ENCODE measurements at regions not wholly inside any gene's neighbourhood (a gene's known extent, or its start where the extent isn't known, plus 50 kb on each side); places are given as distances from the start of the nearest gene placed in this dataset.
"Not testable (repeated sequence)": the region's sequence is repeated elsewhere in the genome, so short reads cannot be mapped to it uniquely, and the experiment has no call there.

DNA sequence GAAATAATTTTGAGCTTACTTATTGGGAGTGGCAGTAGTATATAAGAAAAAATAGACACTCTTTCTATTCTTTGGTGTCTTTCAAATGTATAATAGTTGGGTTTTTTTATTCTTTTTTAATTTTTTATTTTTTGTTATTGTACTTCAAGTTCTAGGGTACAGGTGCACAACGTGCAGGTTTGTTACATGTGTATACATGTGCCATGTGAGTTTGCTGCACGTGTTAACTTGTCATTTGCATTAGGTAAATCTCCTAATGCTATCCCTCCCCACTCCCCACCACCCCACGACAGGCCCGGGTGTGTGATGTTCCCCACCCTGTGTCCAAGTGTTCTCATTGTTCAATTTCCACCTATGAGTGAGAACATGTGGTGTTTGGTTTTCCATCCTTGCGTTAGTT lies 1552.4 kb upstream of the B3GALT2 start:
- not testable (repeated sequence) for DNase-seq

- no peak for DNase-seq
These were observed 1548.6 kb upstream of the B3GALT2 start for GRCh38 chr1:194734970-194735369.

- no peak for DNase-seq
These were observed 1544.6 kb upstream of the B3GALT2 start for GRCh38 chr1:194731025-194731424.

DNA sequence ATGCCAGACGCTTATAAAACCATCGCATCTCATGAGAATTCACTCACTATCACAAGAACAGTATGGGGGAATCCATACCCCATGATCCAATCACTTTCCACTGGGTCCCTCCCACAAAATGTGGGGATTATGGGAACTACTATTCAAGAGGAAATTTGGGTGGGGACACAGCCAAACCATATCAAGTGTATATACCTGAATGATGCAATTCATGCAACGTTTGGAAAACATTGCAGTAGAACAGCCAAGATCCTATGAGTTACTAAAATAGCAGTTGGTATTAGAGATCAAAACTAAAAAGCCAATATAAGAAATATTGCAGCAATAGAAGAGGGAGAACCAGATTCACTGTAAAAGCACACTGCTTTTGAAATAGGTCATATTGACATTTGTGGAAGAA lies 1543.9 kb upstream of the B3GALT2 start:
- DNase-seq = no peak

GRCh38 chr1:194723067-194723466 lies 1536.7 kb upstream of the B3GALT2 start:
- peak; percentile 68 for DNase-seq

DNA sequence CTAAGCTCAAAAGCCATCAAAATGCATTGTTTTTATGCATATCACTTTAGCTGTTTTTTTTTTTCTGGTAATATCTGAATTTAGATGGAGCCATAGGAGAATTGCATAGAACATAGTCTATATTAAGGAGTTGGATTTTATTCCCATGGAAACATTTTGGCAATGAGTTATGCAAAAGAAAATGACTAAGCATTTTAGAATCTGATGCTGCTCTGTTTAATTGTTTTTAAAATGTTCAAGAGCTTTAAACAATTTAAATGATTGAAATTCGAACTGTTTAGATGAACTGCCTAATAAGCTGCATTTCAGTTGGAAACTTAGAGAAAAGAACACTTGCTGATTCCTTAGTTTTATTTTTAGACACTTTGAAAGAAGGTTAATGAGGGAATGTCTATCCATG lies 1531.5 kb upstream of the B3GALT2 start:
- peak; percentile 62 for DNase-seq

DNA sequence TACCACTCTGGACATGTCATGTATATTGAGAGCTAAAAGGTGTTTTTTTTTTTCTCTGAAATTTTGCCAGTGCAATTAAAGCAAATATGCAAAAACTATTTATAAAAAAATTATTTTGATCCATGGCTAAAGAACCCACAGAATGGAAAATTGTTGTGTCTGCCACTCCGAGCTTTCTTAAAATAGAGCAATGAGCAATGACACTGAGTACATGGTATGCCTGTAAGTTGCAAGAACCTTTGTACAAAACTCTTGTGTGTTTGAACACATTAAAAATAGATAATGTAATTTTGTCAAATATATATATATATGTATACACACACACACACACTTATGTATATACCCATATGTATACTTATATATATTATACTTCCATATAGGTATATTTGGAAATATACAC lies 1530.9 kb upstream of the B3GALT2 start:
- DNase-seq = no peak

- no peak for DNase-seq
These were observed 1524.3 kb upstream of the B3GALT2 start for GRCh38 chr1:194710671-194711070.

DNA sequence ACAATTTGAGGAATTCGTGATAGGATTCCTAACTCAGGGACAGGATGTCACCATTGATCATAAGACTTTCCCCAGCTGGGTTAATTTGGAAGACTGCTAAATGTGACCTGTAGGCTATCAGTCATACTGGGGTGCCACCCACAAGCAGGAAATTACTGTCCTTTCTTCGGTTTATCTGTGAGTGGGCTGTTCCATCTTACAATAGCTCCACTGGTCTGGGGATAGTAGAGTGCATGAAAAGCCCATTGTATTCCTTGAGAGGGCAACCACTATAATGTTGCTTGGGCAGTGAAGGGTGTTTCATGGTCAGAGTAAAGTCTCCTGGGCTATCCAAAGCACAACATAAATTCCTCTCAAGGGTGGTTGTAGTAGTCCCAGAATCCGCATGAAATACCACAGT lies 1523.0 kb upstream of the B3GALT2 start:
- no peak for DNase-seq

DNA sequence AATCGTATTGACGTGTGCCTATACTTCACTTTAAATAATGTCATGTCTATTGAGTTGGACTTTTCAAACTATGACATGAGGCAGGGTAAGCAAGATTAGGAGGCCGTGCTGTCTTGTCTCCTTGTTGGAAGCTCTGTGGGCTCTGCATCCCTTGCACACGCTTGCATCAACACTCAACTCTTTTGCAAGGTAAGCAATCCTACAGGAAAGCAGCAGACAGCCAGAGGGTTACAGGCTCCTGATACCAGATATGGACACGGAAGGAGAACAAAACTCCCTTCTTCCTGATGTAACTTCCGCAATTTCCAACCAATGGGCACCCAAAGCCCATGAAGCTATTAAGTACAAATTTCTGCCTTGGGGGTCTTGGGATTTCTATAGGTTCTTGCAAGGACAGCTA lies 1520.7 kb upstream of the B3GALT2 start:
- no peak for DNase-seq

DNA sequence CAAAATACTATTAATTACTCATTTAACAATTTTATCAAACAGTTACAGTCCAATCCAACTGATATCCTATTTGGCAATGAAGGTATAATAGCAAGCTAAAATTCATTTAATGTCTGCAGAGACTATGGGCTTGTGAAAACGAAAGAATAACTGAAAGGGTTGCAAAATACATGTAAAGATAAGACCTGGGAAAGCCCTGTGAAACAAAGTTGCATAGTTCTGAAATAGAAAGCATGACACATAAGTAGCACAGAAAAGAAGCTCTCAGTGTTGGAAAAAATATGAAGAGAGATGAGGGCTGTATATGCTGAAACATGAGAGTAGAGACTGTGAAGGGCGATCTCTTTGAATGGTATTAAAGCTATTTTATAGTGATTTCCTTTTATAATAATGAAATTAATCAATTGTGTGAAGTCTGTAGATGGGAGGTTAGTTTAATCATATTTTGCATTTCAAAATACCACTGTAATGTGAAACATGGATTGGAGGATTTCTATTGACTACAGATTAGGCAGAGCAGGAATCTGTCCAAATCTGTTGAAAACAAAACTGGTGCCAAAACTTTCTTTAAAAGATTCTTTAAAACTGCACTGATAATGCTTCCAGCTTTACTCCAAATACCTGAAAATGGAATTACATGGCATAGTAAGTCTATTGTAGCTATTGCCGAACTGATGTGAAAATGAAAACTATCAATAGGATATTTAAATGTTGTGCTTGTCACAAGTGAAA lies 1518.9 kb upstream of the B3GALT2 start:
- peak; percentile 6 for DNase-seq

- no peak for DNase-seq
These were observed 1512.5 kb upstream of the B3GALT2 start for GRCh38 chr1:194698908-194699318.

- no peak for DNase-seq
These were observed 1506.8 kb upstream of the B3GALT2 start for GRCh38 chr1:194693244-194693643.

- DNase-seq = peak; percentile 42
These were observed 1498.2 kb upstream of the B3GALT2 start for GRCh38 chr1:194684636-194685035.

DNA sequence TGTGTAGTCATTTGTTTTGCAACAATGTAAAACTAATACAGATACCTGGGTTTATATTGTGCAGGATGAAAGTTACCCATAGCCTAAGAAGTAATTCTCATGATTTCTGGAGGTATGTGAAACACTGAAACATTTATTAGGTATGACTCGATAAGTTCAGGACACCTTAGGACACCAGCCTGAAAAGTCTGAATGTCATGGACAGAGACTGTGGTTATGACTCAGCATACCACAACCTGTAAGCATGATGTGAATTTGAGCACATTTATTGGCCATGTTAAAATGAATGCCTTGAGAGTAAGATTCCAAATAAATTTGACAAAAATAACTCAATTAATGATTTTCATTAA lies 1471.7 kb upstream of the B3GALT2 start:
- DNase-seq = peak; percentile 80

GRCh38 chr1:194654956-194655355 lies 1468.5 kb upstream of the B3GALT2 start:
- no peak for DNase-seq

GRCh38 chr1:194653385-194653784 lies 1467.0 kb upstream of the B3GALT2 start:
- DNase-seq = no peak

GRCh38 chr1:194647118-194647517 lies 1460.7 kb upstream of the B3GALT2 start:
- DNase-seq = no peak

DNA sequence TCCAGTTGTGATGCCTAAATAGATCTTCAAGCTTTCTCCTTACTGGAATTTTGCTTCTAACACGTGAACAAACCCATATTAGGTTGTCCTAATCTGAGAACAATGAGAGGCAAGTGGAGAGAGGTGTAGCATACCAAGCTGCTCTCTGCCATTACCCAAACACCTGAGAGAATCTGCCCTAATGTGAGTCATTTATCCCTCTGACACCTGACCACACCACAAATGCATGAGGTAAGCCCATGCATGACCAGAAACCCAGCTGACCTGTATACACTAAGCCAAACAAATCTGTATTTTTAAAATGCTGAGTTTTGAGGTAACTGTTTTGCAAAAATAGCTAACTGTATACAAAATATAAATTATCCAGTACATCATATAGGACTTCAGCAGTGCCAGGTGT lies 1458.1 kb upstream of the B3GALT2 start:
- DNase-seq = no peak

GRCh38 chr1:194640322-194640721 lies 1453.9 kb upstream of the B3GALT2 start:
- DNase-seq = no peak

GRCh38 chr1:194629011-194629410 lies 1442.6 kb upstream of the B3GALT2 start:
- peak; percentile 36 for DNase-seq

- DNase-seq = no peak
These were observed 1438.4 kb upstream of the B3GALT2 start for GRCh38 chr1:194624833-194625232.

GRCh38 chr1:194618101-194618500 lies 1431.7 kb upstream of the B3GALT2 start:
- DNase-seq = no peak

DNA sequence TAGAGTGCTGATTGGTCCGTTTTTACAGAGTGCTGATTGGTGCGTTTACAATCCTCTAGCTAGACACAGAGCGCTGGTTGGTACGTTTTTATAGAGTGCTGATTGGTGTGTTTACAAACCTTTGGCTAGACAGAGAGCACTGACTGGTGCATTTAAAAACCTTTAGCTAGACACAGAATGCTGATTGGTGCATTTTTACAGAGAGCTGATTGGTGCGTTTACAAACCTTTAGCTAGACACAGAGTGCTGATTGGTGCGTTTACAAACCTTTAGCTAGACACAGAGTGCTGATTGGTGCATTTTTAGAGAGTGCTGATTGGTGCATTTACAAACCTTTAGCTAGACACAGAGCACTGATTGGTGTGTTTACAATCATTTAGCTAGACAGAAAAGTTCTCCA lies 1430.9 kb upstream of the B3GALT2 start:
- not testable (repeated sequence) for DNase-seq

GRCh38 chr1:194616835-194617234 lies 1430.4 kb upstream of the B3GALT2 start:
- no peak for DNase-seq
